ENCODE measurements at regions not wholly inside any gene's neighbourhood (a gene's known extent, or its start where the extent isn't known, plus 50 kb on each side); places are given as distances from the start of the nearest gene placed in this dataset.
A peak's percentile ranks its signal among the peaks of the same experiment; 100 is the strongest.
"Not testable (repeated sequence)": the region's sequence is repeated elsewhere in the genome, so short reads cannot be mapped to it uniquely, and the experiment has no call there.

DNA sequence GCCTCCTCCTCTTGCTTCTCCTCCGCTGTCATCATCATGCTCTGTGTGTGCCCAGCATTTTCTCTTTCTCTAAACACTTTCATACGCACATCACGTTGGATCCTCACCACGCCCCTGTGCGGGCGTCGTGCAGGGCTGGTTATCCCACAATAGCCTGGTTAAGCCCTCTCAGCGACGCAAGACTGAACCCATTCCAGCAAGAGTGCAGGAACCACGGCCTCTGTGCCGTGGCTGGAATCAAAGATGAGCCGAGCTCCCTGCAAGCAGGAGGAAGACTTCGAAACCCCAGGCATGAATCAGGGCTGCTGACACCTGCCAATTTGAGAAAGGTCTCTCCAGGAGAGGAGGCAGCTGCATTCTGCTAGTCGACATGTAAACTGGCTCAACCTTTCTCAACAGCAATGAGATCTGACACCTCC is 74.8 kb upstream of the FOXK1 start:
- no peak for DNase-seq (ENCODE audit: low spot score)
- Mint-ChIP-seq H3K4me3 (ENCODE audit: unreplicated experiment) (no peak overlapping the region), H3K27me3 (ENCODE audit: low read depth) (peaks cover 15% of the 10 kb centered on the region), H3K4me1 (ENCODE audit: low read depth) (no peaks in the 10 kb centered on the region), H3K36me3 (ENCODE audit: low read depth) (no peaks in the 10 kb centered on the region), H3K27ac (ENCODE audit: unreplicated experiment) (no peak overlapping the region), H3K9me3 (ENCODE audit: low read depth) (no peaks in the 10 kb centered on the region)
- TF ChIP-seq, protein P1, sequence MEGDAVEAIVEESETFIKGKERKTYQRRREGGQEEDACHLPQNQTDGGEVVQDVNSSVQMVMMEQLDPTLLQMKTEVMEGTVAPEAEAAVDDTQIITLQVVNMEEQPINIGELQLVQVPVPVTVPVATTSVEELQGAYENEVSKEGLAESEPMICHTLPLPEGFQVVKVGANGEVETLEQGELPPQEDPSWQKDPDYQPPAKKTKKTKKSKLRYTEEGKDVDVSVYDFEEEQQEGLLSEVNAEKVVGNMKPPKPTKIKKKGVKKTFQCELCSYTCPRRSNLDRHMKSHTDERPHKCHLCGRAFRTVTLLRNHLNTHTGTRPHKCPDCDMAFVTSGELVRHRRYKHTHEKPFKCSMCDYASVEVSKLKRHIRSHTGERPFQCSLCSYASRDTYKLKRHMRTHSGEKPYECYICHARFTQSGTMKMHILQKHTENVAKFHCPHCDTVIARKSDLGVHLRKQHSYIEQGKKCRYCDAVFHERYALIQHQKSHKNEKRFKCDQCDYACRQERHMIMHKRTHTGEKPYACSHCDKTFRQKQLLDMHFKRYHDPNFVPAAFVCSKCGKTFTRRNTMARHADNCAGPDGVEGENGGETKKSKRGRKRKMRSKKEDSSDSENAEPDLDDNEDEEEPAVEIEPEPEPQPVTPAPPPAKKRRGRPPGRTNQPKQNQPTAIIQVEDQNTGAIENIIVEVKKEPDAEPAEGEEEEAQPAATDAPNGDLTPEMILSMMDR (IDR thresholded peaks at IDR 0.05), result no peak

DNA sequence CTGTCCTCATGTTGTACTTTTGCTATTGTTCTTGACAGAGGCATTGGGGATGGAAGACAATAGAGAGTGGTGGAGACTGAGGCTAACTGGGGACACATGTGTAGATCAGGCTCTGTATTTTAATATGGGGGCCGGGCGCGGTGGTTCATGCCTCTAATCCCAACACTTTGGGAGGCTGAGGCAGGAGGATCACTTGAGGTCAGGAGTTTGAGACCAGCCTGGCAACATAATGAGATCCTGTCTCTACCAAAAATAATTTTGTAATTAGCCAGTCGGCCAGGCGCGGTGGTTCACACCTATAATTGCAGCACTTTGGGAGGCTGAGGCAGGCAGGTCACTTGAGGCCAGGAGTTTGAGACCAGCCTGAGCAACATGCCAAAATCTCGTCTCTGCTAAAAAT is 72.5 kb upstream of the FOXK1 start:
- not testable (repeated sequence) for H3K36me3 Mint-ChIP-seq (ENCODE audit: low read depth); H3K9me3 Mint-ChIP-seq (ENCODE audit: low read depth); H3K4me3 Mint-ChIP-seq (ENCODE audit: unreplicated experiment); H3K27ac Mint-ChIP-seq (ENCODE audit: unreplicated experiment); DNase-seq (ENCODE audit: low spot score)
- Mint-ChIP-seq H3K27me3 (ENCODE audit: low read depth) (peaks cover 15% of the 10 kb centered on the region), H3K4me1 (ENCODE audit: low read depth) (peaks cover 16% of the 10 kb centered on the region)

- H3K9me3 Mint-ChIP-seq (ENCODE audit: low read depth), result no peaks in the 10 kb centered on the region
- TF ChIP-seq, protein P1 (IDR thresholded peaks at IDR 0.05), result peak; percentile 91
- peaks cover 19% of the 10 kb centered on the region for H3K4me1 Mint-ChIP-seq (ENCODE audit: low read depth)
- no peak overlapping the region for H3K27ac Mint-ChIP-seq (ENCODE audit: unreplicated experiment)
- no peaks in the 10 kb centered on the region for H3K36me3 Mint-ChIP-seq (ENCODE audit: low read depth)
- no peak overlapping the region for H3K4me3 Mint-ChIP-seq (ENCODE audit: unreplicated experiment)
- peak; percentile 34 for DNase-seq (ENCODE audit: low spot score)
- H3K27me3 Mint-ChIP-seq (ENCODE audit: low read depth), result peaks cover 15% of the 10 kb centered on the region
These were observed 71.2 kb upstream of the FOXK1 start for GRCh38 chr7:4610768-4611467.

DNA sequence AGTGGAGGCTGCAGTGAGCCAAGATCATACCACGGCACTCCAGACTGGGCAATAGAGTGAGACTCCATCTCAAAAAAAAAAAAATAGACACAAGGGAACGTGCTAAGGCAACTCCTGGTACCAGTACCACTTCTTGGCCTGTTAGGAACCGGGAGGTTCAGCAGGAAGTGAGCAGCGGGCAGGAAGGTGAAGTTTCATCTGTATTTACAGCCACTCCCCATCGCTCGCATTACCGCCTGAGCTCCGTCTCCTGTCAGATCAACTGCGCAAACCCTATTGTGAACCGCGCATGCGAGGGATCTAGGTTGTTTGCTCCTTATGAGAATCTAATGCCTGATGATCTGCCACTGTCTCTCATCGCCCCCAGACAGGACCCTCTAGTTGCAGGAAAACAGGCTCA is 69.9 kb upstream of the FOXK1 start:
- peaks cover 28% of the 10 kb centered on the region for H3K4me1 Mint-ChIP-seq (ENCODE audit: low read depth)
- H3K9me3 Mint-ChIP-seq (ENCODE audit: low read depth), result no peaks in the 10 kb centered on the region
- TF ChIP-seq, protein P1 (IDR thresholded peaks at IDR 0.05), result no peak
- no peaks in the 10 kb centered on the region for H3K36me3 Mint-ChIP-seq (ENCODE audit: low read depth)
- no peak overlapping the region for H3K27ac Mint-ChIP-seq (ENCODE audit: unreplicated experiment)
- no peak overlapping the region for H3K4me3 Mint-ChIP-seq (ENCODE audit: unreplicated experiment)
- DNase-seq (ENCODE audit: low spot score), result no peak
- peaks cover 8% of the 10 kb centered on the region for H3K27me3 Mint-ChIP-seq (ENCODE audit: low read depth)

DNA sequence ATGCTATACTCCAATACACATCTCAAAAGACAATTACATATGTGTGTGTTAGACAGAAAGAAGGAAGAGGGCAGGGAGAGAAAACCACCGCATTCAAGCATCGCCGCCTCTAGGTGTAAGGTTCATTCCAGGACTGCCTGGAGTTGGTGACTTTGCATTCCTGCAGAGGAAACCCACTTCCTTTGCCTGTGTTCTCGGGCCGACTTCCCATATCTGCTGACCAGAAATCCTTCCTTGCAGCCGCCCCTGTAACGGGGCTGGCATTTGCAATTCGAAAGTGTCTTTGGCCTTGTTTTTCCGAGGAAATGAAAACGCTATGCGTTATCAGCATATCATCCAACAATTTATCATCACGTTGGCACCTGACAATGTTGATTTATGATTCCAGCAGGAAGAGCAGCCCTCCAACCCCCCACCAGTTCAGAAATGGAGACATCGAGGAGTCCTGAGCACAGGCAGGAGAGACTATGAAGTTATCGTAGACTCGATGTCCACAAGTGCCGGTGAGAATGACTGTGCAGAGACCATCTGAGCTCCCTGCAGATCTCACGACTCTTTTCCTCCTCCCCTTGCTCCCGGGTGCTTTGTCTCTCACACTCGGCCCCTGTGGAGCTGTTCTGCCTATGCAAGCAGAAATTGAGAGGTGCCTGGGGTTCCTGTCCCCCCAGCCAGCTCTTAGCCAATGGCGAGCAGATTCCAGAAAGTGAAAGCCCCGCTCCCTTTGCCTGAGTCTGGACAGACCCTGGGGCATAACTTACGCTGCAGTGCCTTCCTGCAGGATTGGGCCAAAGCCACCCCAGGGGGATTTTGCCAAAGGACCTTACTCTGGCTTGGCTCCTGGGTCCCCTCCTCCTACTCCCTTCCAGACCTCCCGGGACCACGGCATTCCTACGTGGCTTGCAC is 68.9 kb upstream of the FOXK1 start:
- Mint-ChIP-seq H3K36me3 (ENCODE audit: low read depth) (no peaks in the 10 kb centered on the region), H3K9me3 (ENCODE audit: low read depth) (no peaks in the 10 kb centered on the region), H3K4me3 (ENCODE audit: unreplicated experiment) (peak overlapping the region; percentile 71), H3K27ac (ENCODE audit: unreplicated experiment) (peak overlapping the region; percentile 100), H3K4me1 (ENCODE audit: low read depth) (peaks cover 28% of the 10 kb centered on the region), H3K27me3 (ENCODE audit: low read depth) (no peaks in the 10 kb centered on the region)
- DNase-seq (ENCODE audit: low spot score), result no peak
- TF ChIP-seq, protein P1 (IDR thresholded peaks at IDR 0.05), result no peak
